Osteocyte (in vitro differentiated cells): ENCODE measurements at regions not wholly inside any gene's neighbourhood (a gene's known extent, or its start where the extent isn't known, plus 50 kb on each side); places are given as distances from the start of the nearest gene placed in this dataset.

ENCODE experiments used
- DNase-seq: peaks from one replicate; pipeline ENCODE4 v3.0.0; 2021; ENCODE audit warnings: mixed read lengths; ENCODE audit not compliant: unreplicated experiment; ENCODE audit errors: extremely low spot score
- H3K27ac Mint-ChIP-seq: one replicate; pipeline ENCODE4 v1.8.0; 2021; ENCODE audit warnings: mild to moderate bottlenecking, mixed read lengths; ENCODE audit not compliant: unreplicated experiment
- H3K27me3 Mint-ChIP-seq: one replicate; pipeline ENCODE4 v1.8.0; 2021; ENCODE audit warnings: mixed read lengths; ENCODE audit not compliant: unreplicated experiment
- H3K36me3 Mint-ChIP-seq: one replicate; pipeline ENCODE4 v1.8.0; 2021; ENCODE audit warnings: mixed read lengths; ENCODE audit not compliant: unreplicated experiment
- H3K4me1 Mint-ChIP-seq: one replicate; pipeline ENCODE4 v1.8.0; 2021; ENCODE audit warnings: mixed read lengths; ENCODE audit not compliant: unreplicated experiment
- H3K4me3 Mint-ChIP-seq: one replicate; pipeline ENCODE4 v1.8.0; 2021; ENCODE audit warnings: mild to moderate bottlenecking, moderate library complexity, mixed read lengths; ENCODE audit not compliant: unreplicated experiment
- H3K9me3 Mint-ChIP-seq: one replicate; pipeline ENCODE4 v1.8.0; 2021; ENCODE audit warnings: mixed read lengths; ENCODE audit not compliant: unreplicated experiment
- CTCF ChIP-seq: fragments of 200-600 bp; sonication (generic); IDR thresholded peaks from 2 replicates; pipeline ENCODE4 v1.5.0; 2021; ENCODE audit warnings: antibody characterized with exemption, mild to moderate bottlenecking, moderate library complexity

- H3K27me3 Mint-ChIP-seq, result no peaks in the 10 kb centered on the region
- H3K36me3 Mint-ChIP-seq, result no peaks in the 10 kb centered on the region
- no peak overlapping the region for H3K27ac Mint-ChIP-seq
- no peaks in the 10 kb centered on the region for H3K4me1 Mint-ChIP-seq
- no peak for DNase-seq
- H3K4me3 Mint-ChIP-seq, result no peak overlapping the region
- peaks cover 10% of the 10 kb centered on the region for H3K9me3 Mint-ChIP-seq
- TF ChIP-seq CTCF, result no peak
Measured at GRCh38 chr2:83695037-83695436, 764.0 kb downstream of the SUCLG1 start.

DNA sequence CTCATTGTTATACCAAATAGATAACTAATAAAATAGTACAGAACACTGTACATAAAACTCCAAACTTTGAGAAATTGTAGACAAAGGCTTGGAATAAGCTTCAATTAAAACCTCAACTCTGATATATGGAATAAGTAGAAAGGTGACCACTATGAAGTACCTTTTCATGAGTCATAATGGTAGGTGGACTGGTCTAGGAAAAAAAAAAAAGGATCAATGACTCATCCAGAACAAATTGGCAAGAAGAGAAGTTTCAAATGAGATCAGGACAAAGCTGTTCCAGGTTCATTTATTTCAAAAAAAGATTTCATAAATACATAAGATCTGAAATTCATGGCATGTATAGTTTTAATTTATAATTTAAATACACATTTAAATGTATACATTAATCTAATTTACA lies 769.7 kb downstream of the SUCLG1 start:
- H3K9me3 Mint-ChIP-seq, result peaks cover 4% of the 10 kb centered on the region
- H3K4me3 Mint-ChIP-seq, result no peak overlapping the region
- no peaks in the 10 kb centered on the region for H3K4me1 Mint-ChIP-seq
- DNase-seq, result no peak
- TF ChIP-seq CTCF, result no peak
- no peaks in the 10 kb centered on the region for H3K27me3 Mint-ChIP-seq
- no peaks in the 10 kb centered on the region for H3K36me3 Mint-ChIP-seq
- H3K27ac Mint-ChIP-seq, result no peak overlapping the region

- Mint-ChIP-seq H3K9me3 (no peaks in the 10 kb centered on the region), H3K4me3 (no peak overlapping the region), H3K36me3 (no peaks in the 10 kb centered on the region), H3K4me1 (no peaks in the 10 kb centered on the region), H3K27me3 (no peaks in the 10 kb centered on the region), H3K27ac (no peak overlapping the region)
- DNase-seq, result no peak
- no peak for TF ChIP-seq CTCF
Measured at GRCh38 chr2:83686863-83687262, 772.2 kb downstream of the SUCLG1 start.

DNA sequence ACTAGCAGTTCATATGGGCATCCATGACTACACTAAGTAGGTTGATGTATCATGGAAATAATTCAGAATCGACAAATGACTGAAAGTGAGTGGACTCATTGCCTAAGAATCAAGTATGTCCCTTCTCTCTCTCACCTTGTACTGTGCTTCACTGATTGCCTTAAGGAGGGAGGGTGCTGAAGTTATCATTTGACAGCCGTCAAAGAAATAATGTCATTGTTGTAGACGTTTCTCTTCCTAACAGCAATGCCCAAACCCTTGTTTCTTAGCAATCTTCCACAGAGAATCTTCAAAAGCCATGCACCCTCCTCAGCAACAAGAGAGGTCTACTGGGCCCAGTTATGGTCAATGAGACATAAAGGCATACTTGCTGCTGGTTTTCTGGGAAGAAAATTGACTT lies 785.0 kb downstream of the SUCLG1 start:
- Mint-ChIP-seq H3K9me3 (peaks cover 22% of the 10 kb centered on the region), H3K36me3 (no peaks in the 10 kb centered on the region), H3K4me3 (no peak overlapping the region), H3K4me1 (no peaks in the 10 kb centered on the region), H3K27me3 (no peaks in the 10 kb centered on the region), H3K27ac (no peak overlapping the region)
- DNase-seq, result no peak
- TF ChIP-seq CTCF, result no peak

DNA sequence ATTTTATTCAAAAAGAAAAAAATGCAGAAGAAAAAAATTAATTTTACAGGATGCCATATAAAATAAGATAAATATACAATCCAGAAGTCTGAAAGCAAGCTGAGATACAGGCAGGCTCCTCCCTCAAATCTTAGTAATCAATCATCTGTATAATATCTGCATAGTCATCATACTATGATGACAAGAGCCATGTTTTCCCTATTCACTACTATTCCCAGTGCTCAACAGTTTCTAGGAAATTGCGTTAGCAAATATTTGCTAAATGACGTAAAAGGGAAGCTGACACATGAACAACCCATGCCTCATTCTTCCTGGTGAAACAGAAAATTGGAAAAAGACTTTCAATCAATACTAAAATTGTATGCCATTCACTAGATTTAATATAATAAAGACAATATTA lies 793.2 kb downstream of the SUCLG1 start:
- TF ChIP-seq CTCF, result no peak
- Mint-ChIP-seq H3K4me3 (no peak overlapping the region), H3K27ac (no peak overlapping the region), H3K9me3 (no peaks in the 10 kb centered on the region), H3K27me3 (no peaks in the 10 kb centered on the region), H3K36me3 (no peaks in the 10 kb centered on the region), H3K4me1 (no peaks in the 10 kb centered on the region)
- no peak for DNase-seq
